Right lobe of liver (tissue), 4 donors: ENCODE measurements at regions not wholly inside any gene's neighbourhood (a gene's known extent, or its start where the extent isn't known, plus 50 kb on each side); places are given as distances from the start of the nearest gene placed in this dataset.

ENCODE experiments used
- CTCF ChIP-seq, 4 donors: fragments of 200-600 bp in 3 of 4; fragments of 450-650 bp in 1 of 4; IDR thresholded peaks; one replicate each; pipeline versions ENCODE4 v1.5.1 to v1.8.0; 2016 to 2022; ENCODE audit warnings: antibody characterized with exemption in 4 of 4, mild to moderate bottlenecking in 2 of 4
- POLR2A ChIP-seq: fragments of 450-650 bp; IDR thresholded peaks from one replicate; pipeline ENCODE4 v1.6.1; 2017; ENCODE audit warnings: antibody characterized with exemption, mild to moderate bottlenecking
- donor health status: DM: no; HTN: no; CAD: no.
- donor health status: DM: no; HTN: no; CAD: no.
- donor health status: DM: no; HTN: yes; CAD: no.

GRCh38 chr6:119758385-119758784, 408.8 kb upstream of the MAN1A1 start:
- TF ChIP-seq CTCF (IDR thresholded peaks at IDR 0.05): no peak
- no peak for TF ChIP-seq POLR2A
